ENCODE measurements at regions not wholly inside any gene's neighbourhood (a gene's known extent, or its start where the extent isn't known, plus 50 kb on each side); places are given as distances from the start of the nearest gene placed in this dataset.

DNA sequence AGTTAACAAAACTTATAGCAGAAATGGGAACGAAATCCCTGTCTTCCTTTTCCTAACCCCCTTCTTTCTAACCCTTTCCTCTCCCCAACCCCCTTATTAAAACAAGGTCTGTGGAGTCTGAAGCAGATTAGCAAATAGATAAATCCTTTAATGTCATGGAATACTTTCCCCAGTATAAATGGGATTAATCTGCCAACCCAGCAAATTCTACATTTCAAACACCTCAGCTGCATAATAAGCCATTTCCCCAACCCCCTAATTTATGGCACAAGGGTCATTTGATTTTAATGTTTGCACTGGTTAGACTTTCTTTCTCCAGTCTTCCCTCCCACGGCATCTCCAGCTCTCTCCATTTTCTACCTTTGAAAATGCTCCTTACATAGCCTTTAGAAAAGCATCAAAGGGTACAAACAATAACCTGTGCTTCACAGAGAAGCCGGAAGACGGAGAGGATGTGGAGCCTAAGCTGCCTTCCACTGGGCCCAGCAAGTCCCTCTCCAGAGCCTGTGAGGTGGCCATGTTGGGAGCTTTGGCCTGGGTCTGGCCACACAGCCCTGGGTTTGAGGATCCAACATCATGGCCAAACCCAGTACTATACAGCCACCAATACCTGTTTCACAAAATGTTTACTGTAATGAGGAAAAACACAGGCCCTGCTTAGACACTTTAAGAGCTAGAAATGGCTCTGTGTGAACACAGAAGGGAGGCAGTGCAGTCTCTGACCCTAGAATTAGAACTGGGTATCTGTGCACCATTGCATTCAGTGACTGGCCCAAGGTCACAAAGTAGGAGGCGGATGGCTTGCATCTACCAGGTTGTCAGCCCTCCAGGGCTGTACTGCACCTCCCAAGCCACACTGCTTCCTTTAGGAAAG, 56.9 kb upstream of the SPRY1 start:
- TF ChIP-seq, protein P1, sequence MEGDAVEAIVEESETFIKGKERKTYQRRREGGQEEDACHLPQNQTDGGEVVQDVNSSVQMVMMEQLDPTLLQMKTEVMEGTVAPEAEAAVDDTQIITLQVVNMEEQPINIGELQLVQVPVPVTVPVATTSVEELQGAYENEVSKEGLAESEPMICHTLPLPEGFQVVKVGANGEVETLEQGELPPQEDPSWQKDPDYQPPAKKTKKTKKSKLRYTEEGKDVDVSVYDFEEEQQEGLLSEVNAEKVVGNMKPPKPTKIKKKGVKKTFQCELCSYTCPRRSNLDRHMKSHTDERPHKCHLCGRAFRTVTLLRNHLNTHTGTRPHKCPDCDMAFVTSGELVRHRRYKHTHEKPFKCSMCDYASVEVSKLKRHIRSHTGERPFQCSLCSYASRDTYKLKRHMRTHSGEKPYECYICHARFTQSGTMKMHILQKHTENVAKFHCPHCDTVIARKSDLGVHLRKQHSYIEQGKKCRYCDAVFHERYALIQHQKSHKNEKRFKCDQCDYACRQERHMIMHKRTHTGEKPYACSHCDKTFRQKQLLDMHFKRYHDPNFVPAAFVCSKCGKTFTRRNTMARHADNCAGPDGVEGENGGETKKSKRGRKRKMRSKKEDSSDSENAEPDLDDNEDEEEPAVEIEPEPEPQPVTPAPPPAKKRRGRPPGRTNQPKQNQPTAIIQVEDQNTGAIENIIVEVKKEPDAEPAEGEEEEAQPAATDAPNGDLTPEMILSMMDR (IDR thresholded peaks at IDR 0.05; ENCODE audit: unreplicated experiment): no peak
- no peak for DNase-seq (ENCODE audit: low spot score)
- no peak overlapping the region for H3K4me3 Mint-ChIP-seq (ENCODE audit: unreplicated experiment)
- H3K36me3 Mint-ChIP-seq (ENCODE audit: low read depth, unreplicated experiment): no peaks in the 10 kb centered on the region
- no peaks in the 10 kb centered on the region for H3K27me3 Mint-ChIP-seq (ENCODE audit: unreplicated experiment)
- H3K9me3 Mint-ChIP-seq (ENCODE audit: unreplicated experiment): no peaks in the 10 kb centered on the region
- H3K4me1 Mint-ChIP-seq (ENCODE audit: unreplicated experiment): peaks cover 32% of the 10 kb centered on the region
- H3K27ac Mint-ChIP-seq (ENCODE audit: unreplicated experiment): peak overlapping the region; percentile 96

DNA sequence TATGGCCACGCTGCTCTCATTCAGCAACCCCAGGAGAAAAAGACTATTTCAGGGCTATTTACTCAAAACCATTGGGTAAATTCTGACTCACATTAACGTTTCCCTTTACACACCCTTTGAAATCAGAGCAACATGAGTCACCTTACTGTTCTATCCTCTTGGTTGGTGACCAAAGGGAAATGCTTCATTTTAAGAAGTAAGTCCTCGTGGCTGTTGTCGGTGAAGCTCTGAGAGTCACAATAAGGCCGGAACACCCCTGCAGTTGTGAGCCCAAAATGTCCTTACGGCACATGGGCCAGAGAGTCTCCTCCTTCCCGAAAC, 56.3 kb upstream of the SPRY1 start:
- Mint-ChIP-seq H3K27me3 (ENCODE audit: unreplicated experiment) (no peaks in the 10 kb centered on the region), H3K36me3 (ENCODE audit: low read depth, unreplicated experiment) (no peaks in the 10 kb centered on the region)

DNA sequence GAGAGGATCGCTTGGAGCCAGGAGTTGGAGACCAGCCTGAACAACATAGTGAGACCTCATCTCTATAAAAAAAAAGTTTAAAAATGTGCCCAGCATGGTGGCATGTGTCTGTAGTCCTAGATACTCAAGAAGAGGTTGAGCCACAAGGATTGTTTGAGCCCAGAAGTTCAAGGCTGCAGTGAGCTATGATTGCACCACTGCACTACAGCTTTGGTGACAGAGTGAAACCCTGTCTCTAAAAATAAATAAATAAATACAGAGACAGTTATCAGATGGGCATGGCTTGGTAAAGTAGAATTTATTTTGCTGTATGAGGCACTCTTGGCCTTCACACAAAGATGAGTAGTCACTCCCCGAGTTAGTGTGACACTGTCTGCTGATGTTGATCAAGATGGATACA, 54.1 kb upstream of the SPRY1 start:
- H3K4me3 Mint-ChIP-seq (ENCODE audit: unreplicated experiment): no peak overlapping the region
- H3K27me3 Mint-ChIP-seq (ENCODE audit: unreplicated experiment): no peaks in the 10 kb centered on the region
- H3K36me3 Mint-ChIP-seq (ENCODE audit: low read depth, unreplicated experiment): no peaks in the 10 kb centered on the region
- no peak for DNase-seq (ENCODE audit: low spot score)
- TF ChIP-seq, protein P1 (IDR thresholded peaks at IDR 0.05; ENCODE audit: unreplicated experiment): no peak
- no peak overlapping the region for H3K27ac Mint-ChIP-seq (ENCODE audit: unreplicated experiment)
- no peaks in the 10 kb centered on the region for H3K9me3 Mint-ChIP-seq (ENCODE audit: unreplicated experiment)
- peaks cover 43% of the 10 kb centered on the region for H3K4me1 Mint-ChIP-seq (ENCODE audit: unreplicated experiment)

More for the DNA sequence above, 56.3 kb upstream of the SPRY1 start:
- Mint-ChIP-seq H3K4me3 (ENCODE audit: unreplicated experiment) (no peak overlapping the region), H3K27ac (ENCODE audit: unreplicated experiment) (no peak overlapping the region), H3K9me3 (ENCODE audit: unreplicated experiment) (no peaks in the 10 kb centered on the region), H3K4me1 (ENCODE audit: unreplicated experiment) (peaks cover 32% of the 10 kb centered on the region)
- TF ChIP-seq, protein P1 (IDR thresholded peaks at IDR 0.05; ENCODE audit: unreplicated experiment): no peak
- DNase-seq (ENCODE audit: low spot score): no peak

DNA sequence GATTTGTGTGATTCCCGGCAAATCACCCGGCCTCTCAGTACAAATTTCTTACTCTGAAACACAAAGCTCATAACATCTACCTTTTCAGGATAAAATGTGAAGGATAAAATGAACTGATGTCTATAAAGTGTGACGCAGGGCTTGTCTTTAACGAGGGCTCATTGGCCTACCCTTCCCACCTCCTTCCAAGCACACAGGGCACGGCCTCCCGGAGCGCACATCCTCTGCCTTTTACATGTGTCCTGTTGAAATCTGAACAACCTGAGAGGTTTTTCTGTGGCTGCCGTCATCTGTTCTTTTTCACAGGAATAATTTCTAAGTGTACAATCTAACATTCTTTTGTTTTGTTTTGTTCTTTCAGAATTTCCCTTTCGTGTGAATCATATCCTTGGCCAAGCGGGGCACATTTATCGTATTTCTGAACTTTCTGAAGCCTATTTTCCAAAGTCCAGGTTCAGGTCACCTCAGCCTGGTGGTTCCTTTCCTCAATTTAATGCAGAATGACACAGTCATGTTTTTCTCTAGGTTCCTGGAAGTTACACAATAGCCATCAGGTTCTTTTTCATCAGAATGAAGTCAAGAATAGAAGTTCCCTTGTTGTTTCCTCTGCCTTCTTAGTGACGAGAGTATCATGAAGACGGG, 53.1 kb upstream of the SPRY1 start:
- no peak for DNase-seq (ENCODE audit: low spot score)
- H3K4me1 Mint-ChIP-seq (ENCODE audit: unreplicated experiment): peaks cover 41% of the 10 kb centered on the region

More for the DNA sequence above, 53.1 kb upstream of the SPRY1 start:
- Mint-ChIP-seq H3K27ac (ENCODE audit: unreplicated experiment) (no peak overlapping the region), H3K36me3 (ENCODE audit: low read depth, unreplicated experiment) (no peaks in the 10 kb centered on the region), H3K4me3 (ENCODE audit: unreplicated experiment) (no peak overlapping the region), H3K27me3 (ENCODE audit: unreplicated experiment) (no peaks in the 10 kb centered on the region), H3K9me3 (ENCODE audit: unreplicated experiment) (no peaks in the 10 kb centered on the region)
- TF ChIP-seq, protein P1 (IDR thresholded peaks at IDR 0.05; ENCODE audit: unreplicated experiment): no peak

Data from endothelial cell (in vitro differentiated cells).